SK-N-MC (cell line): ENCODE measurements at regions not wholly inside any gene's neighbourhood (a gene's known extent, or its start where the extent isn't known, plus 50 kb on each side); places are given as distances from the start of the nearest gene placed in this dataset.
A peak's percentile ranks its signal among the peaks of the same experiment; 100 is the strongest.

ENCODE experiments used
- DNase-seq: peaks from one replicate; pipeline ENCODE4 v3.0.0-alpha.2; 2011; ENCODE audit warnings: low read depth, low spot score
- H3K27ac ChIP-seq: fragments of 200-600 bp; sonication (generic); 2 replicates; pipeline ENCODE4 v1.5.1; 2016; ENCODE audit warnings: mixed run types
- H3K36me3 ChIP-seq: fragments of 200-600 bp; sonication (generic); 2 replicates; pipeline ENCODE4 v1.6.1; 2017; ENCODE audit warnings: antibody characterized with exemption, low read length, mixed read lengths; ENCODE audit not compliant: insufficient read depth
- H3K4me3 ChIP-seq: fragments of 200-600 bp; sonication (generic); 2 replicates; pipeline ENCODE4 v1.5.1; 2016
- H3K9ac ChIP-seq: fragments of 200-600 bp; sonication (generic); 2 replicates; pipeline ENCODE4 v1.8.0; 2017; ENCODE audit warnings: mixed run types, mixed read lengths; ENCODE audit not compliant: insufficient read length
- H3K9me3 ChIP-seq: fragments of 200-600 bp; sonication (generic); 2 replicates; pipeline ENCODE4 v1.6.1; 2017; ENCODE audit warnings: low read depth, mild to moderate bottlenecking, antibody characterized with exemption, low read length, moderate library complexity, mixed read lengths
- EZH2 ChIP-seq: fragments of 200-600 bp; sonication (generic); IDR thresholded peaks from one replicate; pipeline ENCODE4 v1.6.1; 2017; ENCODE audit warnings: antibody characterized with exemption
- FOXP2 ChIP-seq: optimal IDR thresholded peaks from 2 replicates; pipeline ENCODE3; 2011; ENCODE audit warnings: mild to moderate bottlenecking, moderate library complexity; ENCODE audit not compliant: insufficient read depth; ENCODE audit errors: extremely low read length, control extremely low read depth
- POLR2AphosphoS5 ChIP-seq: IDR thresholded peaks from 2 replicates; pipeline ENCODE4 v1.6.1; 2012; ENCODE audit warnings: mild to moderate bottlenecking, low read depth, low read length, borderline replicate concordance

GRCh38 chr6:55992546-55992945 is 117.2 kb upstream of the BMP5 start:
- no peaks in the 10 kb centered on the region for H3K36me3 ChIP-seq
- TF ChIP-seq POLR2AphosphoS5 (no peak), FOXP2 (no peak), EZH2 (no peak)
- H3K27ac ChIP-seq: no peak overlapping the region
- no peak overlapping the region for H3K4me3 ChIP-seq
- DNase-seq: no peak
- peaks cover 11% of the 10 kb centered on the region for H3K9me3 ChIP-seq
- H3K9ac ChIP-seq: no peak overlapping the region

- Histone ChIP-seq H3K36me3 (no peaks in the 10 kb centered on the region), H3K27ac (no peak overlapping the region), H3K9me3 (peaks cover 4% of the 10 kb centered on the region; the same call in 1 of the 2 replicates), H3K9ac (no peak overlapping the region), H3K4me3 (no peak overlapping the region)
- TF ChIP-seq FOXP2 (no peak), POLR2AphosphoS5 (no peak), EZH2 (no peak)
- DNase-seq: no peak
Observed at GRCh38 chr6:55985309-55985708, 109.9 kb upstream of the BMP5 start.

GRCh38 chr6:55983861-55984260 is 108.5 kb upstream of the BMP5 start:
- H3K36me3 ChIP-seq: no peaks in the 10 kb centered on the region
- H3K27ac ChIP-seq: no peak overlapping the region
- peaks cover 4% of the 10 kb centered on the region; the same call in 1 of the 2 replicates for H3K9me3 ChIP-seq
- DNase-seq: no peak
- no peak overlapping the region for H3K9ac ChIP-seq
- TF ChIP-seq FOXP2: no peak
- H3K4me3 ChIP-seq: no peak overlapping the region

- TF ChIP-seq POLR2AphosphoS5 (no peak), EZH2 (no peak), FOXP2 (no peak)
- Histone ChIP-seq H3K9ac (no peak overlapping the region), H3K36me3 (no peaks in the 10 kb centered on the region), H3K27ac (0 out of 2 replicates have a peak overlapping the region, but pooled peaks have one; percentile 75), H3K9me3 (peaks cover 4% of the 10 kb centered on the region; the same call in 1 of the 2 replicates), H3K4me3 (no peak overlapping the region)
- DNase-seq: no peak
Observed at GRCh38 chr6:55981660-55982059, 106.3 kb upstream of the BMP5 start.

GRCh38 chr6:55980627-55981211 is 105.3 kb upstream of the BMP5 start:
- DNase-seq: peak; percentile 90
- H3K9ac ChIP-seq: no peak overlapping the region
- no peaks in the 10 kb centered on the region; the same call in 1 of the 2 replicates for H3K36me3 ChIP-seq
- H3K27ac ChIP-seq: peak overlapping the region; percentile 76
- H3K9me3 ChIP-seq: peaks cover 5% of the 10 kb centered on the region; the same call in 1 of the 2 replicates
- TF ChIP-seq POLR2AphosphoS5: no peak
- no peak for TF ChIP-seq FOXP2
- no peak for TF ChIP-seq EZH2
- H3K4me3 ChIP-seq: no peak overlapping the region

- Histone ChIP-seq H3K36me3 (no peaks in the 10 kb centered on the region; the same call in 1 of the 2 replicates), H3K4me3 (no peak overlapping the region), H3K27ac (peak overlapping the region; percentile 76), H3K9me3 (peaks cover 5% of the 10 kb centered on the region; the same call in 1 of the 2 replicates), H3K9ac (no peak overlapping the region)
- TF ChIP-seq POLR2AphosphoS5: no peak
- no peak for TF ChIP-seq EZH2
- no peak for TF ChIP-seq FOXP2
- no peak for DNase-seq
Observed at GRCh38 chr6:55979526-55979925, 104.1 kb upstream of the BMP5 start.

- no peak overlapping the region for H3K9ac ChIP-seq
- H3K27ac ChIP-seq: peak overlapping the region; percentile 76
Observed at GRCh38 chr6:55977959-55978665, 102.7 kb upstream of the BMP5 start.

GRCh38 chr6:55974688-55975087 is 99.3 kb upstream of the BMP5 start:
- Histone ChIP-seq H3K27ac (peak overlapping the region; percentile 88), H3K9ac (no peak overlapping the region), H3K4me3 (0 out of 2 replicates have a peak overlapping the region, but pooled peaks have one; percentile 2), H3K36me3 (no peaks in the 10 kb centered on the region; the same call in 1 of the 2 replicates), H3K9me3 (0 out of 2 replicates have a peak, but pooled peaks cover 5% of the 10 kb centered on the region)
- TF ChIP-seq POLR2AphosphoS5: peak; percentile 36; the same call in 1 of the 2 replicates
- TF ChIP-seq FOXP2: no peak
- no peak for TF ChIP-seq EZH2
- DNase-seq: no peak

More at GRCh38 chr6:55977959-55978665, 102.7 kb upstream of the BMP5 start:
- H3K9me3 ChIP-seq: 0 out of 2 replicates have a peak, but pooled peaks cover 5% of the 10 kb centered on the region
- DNase-seq: no peak
- TF ChIP-seq POLR2AphosphoS5 (no peak), FOXP2 (no peak)
- no peaks in the 10 kb centered on the region; the same call in 1 of the 2 replicates for H3K36me3 ChIP-seq
- H3K4me3 ChIP-seq: no peak overlapping the region

- no peak for TF ChIP-seq FOXP2
- no peak for TF ChIP-seq POLR2AphosphoS5
- TF ChIP-seq EZH2: no peak
- 0 out of 2 replicates have a peak, but pooled peaks cover 5% of the 10 kb centered on the region for H3K9me3 ChIP-seq
- DNase-seq: no peak
- H3K9ac ChIP-seq: no peak overlapping the region
- peak overlapping the region; percentile 48 for H3K27ac ChIP-seq
- H3K36me3 ChIP-seq: no peaks in the 10 kb centered on the region; the same call in 1 of the 2 replicates
- H3K4me3 ChIP-seq: no peak overlapping the region
Observed at GRCh38 chr6:55972091-55972490, 96.7 kb upstream of the BMP5 start.
